ENCODE measurements at regions not wholly inside any gene's neighbourhood (a gene's known extent, or its start where the extent isn't known, plus 50 kb on each side); places are given as distances from the start of the nearest gene placed in this dataset.
A peak's percentile ranks its signal among the peaks of the same experiment; 100 is the strongest.

DNA sequence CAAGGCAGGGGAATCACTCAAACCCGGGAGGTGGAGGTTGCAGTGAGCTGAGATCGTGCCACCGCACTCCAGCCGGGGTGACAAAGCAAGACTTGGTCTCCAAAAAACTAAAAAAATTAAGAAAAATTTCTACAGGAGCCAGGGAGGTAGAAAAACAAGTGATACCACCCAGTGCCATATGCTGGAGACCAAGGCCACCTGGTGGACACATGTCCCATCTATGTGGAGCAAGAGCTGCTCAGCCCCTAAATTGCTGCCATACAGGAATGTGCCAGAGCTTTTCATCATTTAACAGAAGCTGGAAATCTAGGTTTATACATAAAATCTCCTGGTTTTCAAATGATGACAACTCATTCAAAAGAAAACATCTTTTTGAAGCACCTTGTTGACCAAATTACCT lies 61.4 kb upstream of the ELK3 start:
- Histone ChIP-seq H3K27me3 (replicated peaks; ENCODE audit: insufficient read depth) (no peaks in the 10 kb centered on the region), H3K4me3 (no peak overlapping the region), H3K9me3 (no peaks in the 10 kb centered on the region), H3K4me1 (ENCODE audit: control insufficient read depth in 1 of 2, low read depth in 2 of 2) (peaks cover 0 to 14% of the 10 kb centered on the region in 2 donors), H3K36me3 (no peaks in the 10 kb centered on the region), H3K27ac (no peak overlapping the region)
- DNase-seq (ENCODE audit: low spot score) = no peak
- no peak for ATAC-seq (ENCODE audit: insufficient number of reproducible peaks, low FRiP score, low read depth)
- TF ChIP-seq, protein P1, sequence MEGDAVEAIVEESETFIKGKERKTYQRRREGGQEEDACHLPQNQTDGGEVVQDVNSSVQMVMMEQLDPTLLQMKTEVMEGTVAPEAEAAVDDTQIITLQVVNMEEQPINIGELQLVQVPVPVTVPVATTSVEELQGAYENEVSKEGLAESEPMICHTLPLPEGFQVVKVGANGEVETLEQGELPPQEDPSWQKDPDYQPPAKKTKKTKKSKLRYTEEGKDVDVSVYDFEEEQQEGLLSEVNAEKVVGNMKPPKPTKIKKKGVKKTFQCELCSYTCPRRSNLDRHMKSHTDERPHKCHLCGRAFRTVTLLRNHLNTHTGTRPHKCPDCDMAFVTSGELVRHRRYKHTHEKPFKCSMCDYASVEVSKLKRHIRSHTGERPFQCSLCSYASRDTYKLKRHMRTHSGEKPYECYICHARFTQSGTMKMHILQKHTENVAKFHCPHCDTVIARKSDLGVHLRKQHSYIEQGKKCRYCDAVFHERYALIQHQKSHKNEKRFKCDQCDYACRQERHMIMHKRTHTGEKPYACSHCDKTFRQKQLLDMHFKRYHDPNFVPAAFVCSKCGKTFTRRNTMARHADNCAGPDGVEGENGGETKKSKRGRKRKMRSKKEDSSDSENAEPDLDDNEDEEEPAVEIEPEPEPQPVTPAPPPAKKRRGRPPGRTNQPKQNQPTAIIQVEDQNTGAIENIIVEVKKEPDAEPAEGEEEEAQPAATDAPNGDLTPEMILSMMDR (IDR thresholded peaks at IDR 0.05) = no peak

GRCh38 chr12:96134200-96134599 lies 60.0 kb upstream of the ELK3 start:
- no peaks in the 10 kb centered on the region for H3K9me3 ChIP-seq
- H3K27ac ChIP-seq = no peak overlapping the region
- H3K4me3 ChIP-seq = no peak overlapping the region
- TF ChIP-seq, protein P1 (IDR thresholded peaks at IDR 0.05) = no peak
- peaks cover 0 to 14% of the 10 kb centered on the region in 2 donors for H3K4me1 ChIP-seq (ENCODE audit: control insufficient read depth in 1 of 2, low read depth in 2 of 2)
- DNase-seq (ENCODE audit: low spot score) (no peak), ATAC-seq (ENCODE audit: insufficient number of reproducible peaks, low FRiP score, low read depth) (no peak)
- H3K27me3 ChIP-seq (replicated peaks; ENCODE audit: insufficient read depth) = no peaks in the 10 kb centered on the region
- no peaks in the 10 kb centered on the region for H3K36me3 ChIP-seq

DNA sequence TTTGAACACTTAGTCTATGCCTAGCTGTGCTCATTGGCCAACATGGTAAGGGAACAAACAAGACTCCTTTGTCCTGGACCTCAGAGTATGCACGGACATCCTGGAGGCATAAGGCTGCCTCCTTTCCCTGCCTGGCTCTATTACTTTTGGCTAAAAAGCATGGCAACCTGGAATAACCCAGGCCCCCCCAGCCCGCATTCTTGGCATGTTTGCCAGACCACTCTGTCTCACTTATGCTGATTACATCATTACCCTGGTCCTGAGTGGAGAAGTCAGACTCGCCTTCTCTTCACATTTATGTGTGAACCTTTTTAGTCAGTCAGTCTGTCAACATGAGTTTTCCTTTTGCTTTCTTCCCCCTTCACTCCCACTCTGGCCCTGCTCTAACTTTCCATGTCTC lies 58.0 kb upstream of the ELK3 start:
- H3K27ac ChIP-seq = peak overlapping the region; percentile 10 to 55
- no peaks in the 10 kb centered on the region for H3K36me3 ChIP-seq
- no peaks in the 10 kb centered on the region for H3K9me3 ChIP-seq
- TF ChIP-seq, protein P1 (IDR thresholded peaks at IDR 0.05) = no peak
- no peaks in the 10 kb centered on the region for H3K27me3 ChIP-seq (replicated peaks; ENCODE audit: insufficient read depth)
- peaks cover 0 to 14% of the 10 kb centered on the region in 2 donors for H3K4me1 ChIP-seq (ENCODE audit: control insufficient read depth in 1 of 2, low read depth in 2 of 2)
- peak; percentile 92 for ATAC-seq (ENCODE audit: insufficient number of reproducible peaks, low FRiP score, low read depth)
- H3K4me3 ChIP-seq = no peak overlapping the region
- DNase-seq (ENCODE audit: low spot score) = no peak

DNA sequence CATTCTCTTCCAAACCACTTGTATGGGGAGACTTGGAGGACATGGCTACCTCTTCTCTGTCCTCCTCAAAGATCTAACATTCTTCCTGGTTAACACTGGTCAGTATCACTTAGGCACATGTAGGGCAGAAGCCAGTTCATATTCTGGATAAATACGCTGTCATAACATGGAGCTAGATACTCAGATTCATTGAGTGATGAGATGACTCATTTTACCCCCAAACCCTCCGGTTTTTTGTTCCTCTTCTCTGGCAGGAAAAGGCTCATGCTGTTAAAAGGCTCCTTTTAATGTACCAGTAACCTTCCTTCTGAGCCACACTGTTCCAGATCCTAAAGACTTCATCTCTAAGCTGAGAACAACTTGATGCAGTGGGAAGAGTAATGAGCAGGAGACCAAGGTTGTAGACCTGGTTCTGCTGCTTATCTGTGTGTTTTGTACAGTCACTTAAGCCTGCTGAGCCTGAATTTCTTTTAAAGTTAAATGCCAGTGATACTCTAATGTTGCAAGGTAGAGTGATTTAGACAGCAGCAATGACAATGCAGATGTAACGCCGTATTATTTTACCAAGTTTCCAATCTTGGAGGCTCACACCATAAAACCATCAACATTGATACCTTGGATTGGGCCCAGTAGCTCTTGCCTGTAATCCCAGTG lies 57.3 kb upstream of the ELK3 start:
- TF ChIP-seq, protein P1 (IDR thresholded peaks at IDR 0.05) = no peak
- Histone ChIP-seq H3K27ac (peak overlapping the region; percentile 10 to 55), H3K9me3 (no peaks in the 10 kb centered on the region), H3K27me3 (replicated peaks; ENCODE audit: insufficient read depth) (no peaks in the 10 kb centered on the region), H3K36me3 (no peaks in the 10 kb centered on the region), H3K4me3 (no peak overlapping the region), H3K4me1 (ENCODE audit: control insufficient read depth in 1 of 2, low read depth in 2 of 2) (peaks cover 0 to 14% of the 10 kb centered on the region in 2 donors)
- no peak for DNase-seq (ENCODE audit: low spot score)
- ATAC-seq (ENCODE audit: insufficient number of reproducible peaks, low FRiP score, low read depth) = no peak

DNA sequence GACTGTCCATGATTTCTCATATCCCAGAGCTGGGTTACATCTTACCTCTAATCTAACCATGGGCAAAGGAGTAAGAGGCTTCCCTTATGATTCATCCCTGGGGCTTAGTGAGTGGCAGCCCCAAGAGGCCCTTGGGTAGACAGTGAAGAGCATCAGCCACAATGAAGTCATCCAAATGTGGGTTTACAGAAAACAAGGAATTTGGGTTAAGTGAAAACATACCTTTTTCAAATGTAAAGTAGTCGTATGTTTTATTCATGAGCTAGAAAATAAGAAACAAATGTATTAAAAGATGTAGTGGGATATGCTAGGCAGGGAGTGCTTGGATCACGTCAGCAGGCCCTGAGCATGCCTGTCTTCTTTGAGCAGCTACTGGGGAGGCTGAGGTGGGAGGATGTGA lies 54.0 kb upstream of the ELK3 start:
- Histone ChIP-seq H3K4me1 (ENCODE audit: control insufficient read depth in 1 of 2, low read depth in 2 of 2) (peaks cover 0 to 14% of the 10 kb centered on the region in 2 donors), H3K27ac (no peak overlapping the region), H3K27me3 (replicated peaks; ENCODE audit: insufficient read depth) (no peaks in the 10 kb centered on the region), H3K9me3 (no peaks in the 10 kb centered on the region), H3K4me3 (no peak overlapping the region), H3K36me3 (no peaks in the 10 kb centered on the region)
- TF ChIP-seq, protein P1 (IDR thresholded peaks at IDR 0.05) = no peak
- DNase-seq (ENCODE audit: low spot score) (no peak), ATAC-seq (ENCODE audit: insufficient number of reproducible peaks, low FRiP score, low read depth) (no peak)
